GM12878 (cell line): ENCODE measurements at regions not wholly inside any gene's neighbourhood (a gene's known extent, or its start where the extent isn't known, plus 50 kb on each side); places are given as distances from the start of the nearest gene placed in this dataset.

ENCODE experiments used
- ATAC-seq: fragments of 200-7000 bp; cut with Tn5 transposase; 3 replicates; pipeline ENCODE4 v1.9.1; 2020; ENCODE audit warnings: mild to moderate bottlenecking, moderate library complexity
- BruUV-seq: library from RNA; stranded (reverse); fragments of 400-500 nt; replicated peaks from 2 replicates; lab custom pipeline; 2021; lab: Mats Ljungman, UMichigan
- CTCF ChIA-PET: fragments of 300-600 bp; sonication (Branson Sonifier 250); formaldehyde crosslinking; extraction: SDS; loops from one replicate; lab custom pipeline; 2021; ENCODE audit warnings: inconsistent platforms; lab: Yijun Ruan, JAX
- POLR2A ChIA-PET: fragments of 350-600 bp; formaldehyde crosslinking; extraction: SDS; loops from one replicate; lab custom pipeline; 2021; ENCODE audit warnings: inconsistent platforms; lab: Charles Lee
- RAD21 ChIA-PET: fragments of 300-600 bp; sonication (Branson Sonifier 250); formaldehyde crosslinking; loops from one replicate; lab custom pipeline; 2023; ENCODE audit warnings: antibody characterized with exemption; ENCODE audit not compliant: unreplicated experiment; lab: Charles Lee
- SMC1A ChIA-PET: fragments of 300-600 bp; sonication (Branson Sonifier 250); formaldehyde crosslinking; loops from one replicate; lab custom pipeline; 2023; ENCODE audit not compliant: unreplicated experiment, uncharacterized antibody; lab: Charles Lee
- DNase-seq: peaks from one replicate; pipeline ENCODE4 v3.0.0-alpha.2; 2011; ENCODE audit warnings: low read depth, low spot score
- FAIRE-seq: peaks from 3 replicates; lab custom pipeline; 2011; peaks lifted over from hg19 to GRCh38; lab: Jason Lieb, UNC
- H2AFZ ChIP-seq: 2 replicates; pipeline ENCODE4 v1.6.0; 2011; ENCODE audit warnings: low read depth, low read length, control low read depth; ENCODE audit not compliant: control insufficient read depth
- H3K27ac ChIP-seq: 2 replicates; pipeline ENCODE4 v1.5.1; 2011; ENCODE audit warnings: control low read depth; ENCODE audit not compliant: control insufficient read depth, insufficient read depth
- H3K27me3 ChIP-seq, 2 experiments: replicated peaks in 1 of 2; 2 replicates each; pipeline versions ENCODE4 v1.6.0 to v1.6.1; 2011; ENCODE audit warnings: low read length in 1 of 2; ENCODE audit not compliant: control insufficient read depth in 2 of 2, insufficient read depth in 2 of 2
- H3K36me3 ChIP-seq, 2 experiments: 2 replicates each; pipeline ENCODE4 v1.5.1; 2011; ENCODE audit warnings: low read length in 1 of 2; ENCODE audit not compliant: control insufficient read depth in 2 of 2, insufficient read depth in 2 of 2
- H3K4me1 ChIP-seq: 2 replicates; pipeline ENCODE4 v1.6.1; 2011; ENCODE audit warnings: mild to moderate bottlenecking, low read length, moderate library complexity, mixed read lengths; ENCODE audit not compliant: control insufficient read depth, insufficient read depth
- H3K4me2 ChIP-seq: 2 replicates; pipeline ENCODE4 v1.6.0; 2011; ENCODE audit warnings: control low read depth; ENCODE audit not compliant: control insufficient read depth, insufficient read depth
- H3K4me3 ChIP-seq: fragments of 200-600 bp; sonication (generic); 2 replicates; pipeline ENCODE4 v1.5.1; 2016
- H3K79me2 ChIP-seq: 2 replicates; pipeline ENCODE4 v1.6.0; 2011; ENCODE audit warnings: low read length; ENCODE audit not compliant: control insufficient read depth, insufficient read depth
- H3K9ac ChIP-seq: 2 replicates; pipeline ENCODE4 v1.8.0; 2011; ENCODE audit warnings: low read length, control low read depth, mixed read lengths; ENCODE audit not compliant: control insufficient read depth, insufficient read depth
- H3K9me3 ChIP-seq: replicated peaks from 3 replicates; pipeline ENCODE4 v1.5.1; 2011; ENCODE audit warnings: mild to moderate bottlenecking, low read length; ENCODE audit not compliant: control insufficient read depth, insufficient read depth
- H4K20me1 ChIP-seq: 2 replicates; pipeline ENCODE4 v1.6.0; 2011; ENCODE audit not compliant: control insufficient read depth, insufficient read depth
- EED ChIP-seq: sonication (generic); IDR thresholded peaks from 2 replicates; pipeline ENCODE4 v1.6.1; 2016; ENCODE audit warnings: antibody characterized with exemption, low read depth
- FOXK2 ChIP-seq: fragments of 450-650 bp; IDR thresholded peaks from 2 replicates; pipeline ENCODE4 v1.6.1; 2017; ENCODE audit warnings: mild to moderate bottlenecking, moderate library complexity
- FOXM1 ChIP-seq: IDR thresholded peaks from 2 replicates; pipeline ENCODE4 v1.6.1; 2012; ENCODE audit warnings: low read depth, mild to moderate bottlenecking, inconsistent platforms, low read length, moderate library complexity
- MLLT1 ChIP-seq: fragments of 450-650 bp; IDR thresholded peaks from 2 replicates; pipeline ENCODE4 v1.6.1; 2016; ENCODE audit warnings: mild to moderate bottlenecking
- NFIC ChIP-seq: IDR thresholded peaks from 2 replicates; pipeline ENCODE4 v1.6.1; 2012; ENCODE audit warnings: low read depth, mild to moderate bottlenecking, inconsistent platforms, low read length, moderate library complexity
- NFXL1 ChIP-seq: fragments of 450-650 bp; IDR thresholded peaks from 2 replicates; pipeline ENCODE4 v1.6.1; 2017; ENCODE audit warnings: antibody characterized with exemption, mild to moderate bottlenecking, borderline replicate concordance
- RAD21 ChIP-seq: IDR thresholded peaks from 2 replicates; pipeline ENCODE4 v1.6.1; 2011; ENCODE audit warnings: mild to moderate bottlenecking, low read depth, low read length, moderate library complexity; ENCODE audit not compliant: insufficient read depth
- RBBP5 ChIP-seq: fragments of 200-600 bp; sonication (generic); conservative IDR thresholded peaks from 2 replicates; pipeline ENCODE4 v1.6.1; 2016
- SMC3 ChIP-seq: IDR thresholded peaks from 2 replicates; pipeline ENCODE4 v1.6.1; 2011; ENCODE audit warnings: low read length, improper control_type of control experiment, borderline replicate concordance
- SP1 ChIP-seq: IDR thresholded peaks from one replicate; pipeline ENCODE4 v1.6.1; 2011; ENCODE audit warnings: low read depth, low read length
- STAT1 ChIP-seq: fragments of 450-650 bp; conservative IDR thresholded peaks from 2 replicates; pipeline ENCODE4 v1.6.1; 2014; ENCODE audit warnings: antibody characterized with exemption, mild to moderate bottlenecking
- SUPT20H ChIP-seq: IDR thresholded peaks from 2 replicates; pipeline ENCODE4 v1.6.1; 2011; ENCODE audit warnings: low read depth, mild to moderate bottlenecking, low read length, moderate library complexity, borderline replicate concordance; ENCODE audit not compliant: control insufficient read depth
- ZBTB33 ChIP-seq: fragments of 450-650 bp; IDR thresholded peaks from 2 replicates; pipeline ENCODE4 v1.6.1; 2017; ENCODE audit warnings: mild to moderate bottlenecking
- ZBTB4 ChIP-seq: fragments of 450-650 bp; formaldehyde crosslinking; IDR thresholded peaks from 2 replicates; pipeline ENCODE4 v1.4.0; 2022; ENCODE audit warnings: mild to moderate bottlenecking, moderate library complexity
- WGBS: methylation state at CpG from one replicate; pipeline ENCODE4 v1.1.6; 2016; ENCODE audit warnings: low lambda C conversion rate; ENCODE audit not compliant: insufficient replicate concordance, insufficient coverage; ENCODE audit errors: missing lambda C conversion rate; 5-methylcytosine and 5-hydroxymethylcytosine counted together
- in situ Hi-C: fragments of 300-500 bp; cut with MboI; formaldehyde crosslinking; loops from 9 replicates; pipeline ENCODE4 v1.14.3; 2018; ENCODE audit warnings: mixed read lengths
- intact Hi-C: fragments of 100-400 bp; cut with micrococcal nuclease; formaldehyde crosslinking; loops from one replicate; pipeline ENCODE4 v1.14.2; 2022; ENCODE audit not compliant: unreplicated experiment

- no peak overlapping the region for H3K27ac ChIP-seq
- ATAC-seq (no peak), DNase-seq (no peak), FAIRE-seq (no peak)
- ChIA-PET POLR2A (no interaction called here), CTCF (no interaction called here), SMC1A (no interaction called here), RAD21 (no interaction called here)
- H3K36me3 ChIP-seq, result no peaks in the 10 kb centered on the region
- in situ Hi-C loops (no loop called here), intact Hi-C loops (no loop called here)
- no peak overlapping the region for H3K4me2 ChIP-seq
- H4K20me1 ChIP-seq, result no peaks in the 10 kb centered on the region
- no peaks in the 10 kb centered on the region for H3K79me2 ChIP-seq
- no peak for TF ChIP-seq NFXL1
- no peak for TF ChIP-seq STAT1
- no peak for TF ChIP-seq FOXM1
- TF ChIP-seq SP1, result no peak
- no peak for TF ChIP-seq SMC3
- TF ChIP-seq EED, result no peak
- TF ChIP-seq RBBP5, result no peak
- TF ChIP-seq ZBTB4 (CRISPR knock-in tag), result no peak
- TF ChIP-seq ZBTB33, result no peak
- TF ChIP-seq NFIC, result no peak
- TF ChIP-seq FOXK2, result no peak
- TF ChIP-seq RAD21, result no peak
- TF ChIP-seq MLLT1, result no peak
- no peak for TF ChIP-seq SUPT20H
- WGBS, result 0% methylated on average over 1 of the region's 1 CpG
- no peaks in the 10 kb centered on the region for H3K27me3 ChIP-seq
- no peak overlapping the region for H3K9ac ChIP-seq
- H3K4me1 ChIP-seq, result no peaks in the 10 kb centered on the region
- H2AFZ ChIP-seq, result no peak overlapping the region
- no peaks in the 10 kb centered on the region; the same call in 2 of the 3 replicates for H3K9me3 ChIP-seq
- no TSS peak for BruUV-seq
- H3K4me3 ChIP-seq, result no peak overlapping the region
These were observed 224.0 kb downstream of the TRIML1 start for GRCh38 chr4:188363196-188363595.
